GM18909 (cell line): ENCODE measurements at regions not wholly inside any gene's neighbourhood (a gene's known extent, or its start where the extent isn't known, plus 50 kb on each side); places are given as distances from the start of the nearest gene placed in this dataset.
"Not testable (repeated sequence)": the region's sequence is repeated elsewhere in the genome, so short reads cannot be mapped to it uniquely, and the experiment has no call there.

Experiments
- ATAC-seq: cut with Tn5 transposase; IDR thresholded peaks from one replicate; pipeline ENCODE4 v1.9.1; 2021; ENCODE audit warnings: mild to moderate bottlenecking; ENCODE audit not compliant: unreplicated experiment, poor library complexity

- ATAC-seq, result peak; percentile 99
Observed at GRCh38 chr14:99995700-99996356, 69.4 kb upstream of the EVL start.

GRCh38 chr14:99996951-99997571, 68.2 kb upstream of the EVL start:
- no peak for ATAC-seq

GRCh38 chr14:100000398-100000797, 64.8 kb upstream of the EVL start:
- not testable (repeated sequence) for ATAC-seq

- no peak for ATAC-seq
Observed at GRCh38 chr14:100004392-100004791, 60.8 kb upstream of the EVL start.

GRCh38 chr14:100007254-100007653, 58.0 kb upstream of the EVL start:
- ATAC-seq, result no peak

- not testable (repeated sequence) for ATAC-seq
Observed at GRCh38 chr14:100009802-100010201, 55.4 kb upstream of the EVL start.

- ATAC-seq, result no peak
Observed at GRCh38 chr14:100010679-100011078, 54.5 kb upstream of the EVL start.

GRCh38 chr14:100011628-100012325, 53.4 kb upstream of the EVL start:
- no peak for ATAC-seq

GRCh38 chr14:100012478-100013327, 52.5 kb upstream of the EVL start:
- ATAC-seq, result no peak

- ATAC-seq, result peak; percentile 74
Observed at GRCh38 chr14:100015251-100015655, 50.0 kb upstream of the EVL start.
